GM08714 (cell line): ENCODE measurements at regions not wholly inside any gene's neighbourhood (a gene's known extent, or its start where the extent isn't known, plus 50 kb on each side); places are given as distances from the start of the nearest gene placed in this dataset.

Experiments used
- H3K4me3 ChIP-seq: fragments of 200-500 bp; sonication (Bioruptor generic); 2 replicates; pipeline ENCODE4 v1.5.1; 2014; ENCODE audit warnings: mild to moderate bottlenecking, low read length, inconsistent platforms
- ZNF274 ChIP-seq: IDR thresholded peaks from 2 replicates; pipeline ENCODE4 v1.6.1; 2012; ENCODE audit warnings: mild to moderate bottlenecking, low read depth, low read length

GRCh38 chr2:198452327-198452726, 647.9 kb downstream of the PLCL1 start:
- H3K4me3 ChIP-seq, result no peak overlapping the region
- TF ChIP-seq ZNF274, result no peak

GRCh38 chr2:198448789-198449188, 644.4 kb downstream of the PLCL1 start:
- no peak for TF ChIP-seq ZNF274
- no peak overlapping the region for H3K4me3 ChIP-seq

GRCh38 chr2:198444800-198445287, 640.5 kb downstream of the PLCL1 start:
- H3K4me3 ChIP-seq, result no peak overlapping the region
- no peak for TF ChIP-seq ZNF274

- H3K4me3 ChIP-seq, result no peak overlapping the region
- no peak for TF ChIP-seq ZNF274
Measured at GRCh38 chr2:198441901-198442300, 637.5 kb downstream of the PLCL1 start.

- no peak overlapping the region for H3K4me3 ChIP-seq
- TF ChIP-seq ZNF274, result no peak
Measured at GRCh38 chr2:198441246-198441645, 636.9 kb downstream of the PLCL1 start.

GRCh38 chr2:198440833-198441232, 636.4 kb downstream of the PLCL1 start:
- no peak for TF ChIP-seq ZNF274
- no peak overlapping the region for H3K4me3 ChIP-seq

GRCh38 chr2:198438331-198438730, 633.9 kb downstream of the PLCL1 start:
- H3K4me3 ChIP-seq, result no peak overlapping the region
- TF ChIP-seq ZNF274, result no peak

GRCh38 chr2:198424112-198424511, 619.7 kb downstream of the PLCL1 start:
- H3K4me3 ChIP-seq, result no peak overlapping the region
- no peak for TF ChIP-seq ZNF274

- no peak overlapping the region for H3K4me3 ChIP-seq
- TF ChIP-seq ZNF274, result no peak
Measured at GRCh38 chr2:198417836-198418235, 613.4 kb downstream of the PLCL1 start.

GRCh38 chr2:198414976-198415375, 610.6 kb downstream of the PLCL1 start:
- no peak overlapping the region for H3K4me3 ChIP-seq
- TF ChIP-seq ZNF274, result no peak

- no peak for TF ChIP-seq ZNF274
- H3K4me3 ChIP-seq, result no peak overlapping the region
Measured at GRCh38 chr2:198411936-198412335, 607.5 kb downstream of the PLCL1 start.

- no peak for TF ChIP-seq ZNF274
- no peak overlapping the region for H3K4me3 ChIP-seq
Measured at GRCh38 chr2:198408171-198408570, 603.8 kb downstream of the PLCL1 start.

- H3K4me3 ChIP-seq, result no peak overlapping the region
- no peak for TF ChIP-seq ZNF274
Measured at GRCh38 chr2:198405311-198405710, 600.9 kb downstream of the PLCL1 start.

GRCh38 chr2:198401644-198402043, 597.3 kb downstream of the PLCL1 start:
- no peak overlapping the region for H3K4me3 ChIP-seq
- no peak for TF ChIP-seq ZNF274

GRCh38 chr2:198400999-198401398, 596.6 kb downstream of the PLCL1 start:
- no peak for TF ChIP-seq ZNF274
- no peak overlapping the region for H3K4me3 ChIP-seq

GRCh38 chr2:198394208-198394607, 589.8 kb downstream of the PLCL1 start:
- no peak for TF ChIP-seq ZNF274
- H3K4me3 ChIP-seq, result no peak overlapping the region
